NCI-H774 (cell line): ENCODE measurements at regions not wholly inside any gene's neighbourhood (a gene's known extent, or its start where the extent isn't known, plus 50 kb on each side); places are given as distances from the start of the nearest gene placed in this dataset.

Experiments
- DNase-seq: peaks from one replicate; lab custom pipeline; 2025; lab: John Stamatoyannopoulos, UW

DNA sequence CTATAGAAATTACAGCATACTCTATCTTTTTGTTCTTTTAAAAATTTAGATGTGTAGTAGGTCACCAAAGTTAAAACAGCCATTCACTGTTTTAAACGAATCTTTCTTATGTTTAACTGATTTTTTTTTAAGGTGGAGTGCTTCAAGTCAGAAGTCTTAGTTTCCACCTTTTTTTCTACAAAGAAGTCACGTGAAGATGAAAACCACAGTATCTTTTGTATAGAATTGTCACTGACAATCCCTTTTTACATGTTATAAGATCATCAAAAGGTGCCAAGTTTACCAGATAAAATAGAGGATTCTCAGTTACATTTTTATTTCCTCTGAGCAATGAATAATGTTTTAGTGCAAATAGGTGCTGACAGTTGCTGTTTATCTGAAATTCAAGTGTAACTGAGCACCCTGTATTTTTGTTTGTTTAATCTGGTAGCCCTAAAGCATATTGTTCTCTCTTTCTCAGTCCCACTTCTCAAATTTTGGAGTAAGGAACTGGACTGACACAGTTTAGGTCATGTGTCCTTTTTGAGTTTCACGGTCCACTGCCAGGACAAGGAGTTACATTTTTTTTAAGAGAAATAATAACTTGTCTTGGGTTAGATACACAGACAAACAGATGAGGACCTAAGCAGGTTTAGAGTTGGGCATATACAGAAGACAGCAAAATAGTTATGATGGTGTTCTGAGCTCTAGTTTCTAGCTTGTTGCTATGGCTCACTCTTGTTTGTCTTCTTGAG is 233.2 kb upstream of the MBL2 start:
- DNase-seq, result no peak

GRCh38 chr10:53003094-53003493 is 230.5 kb upstream of the MBL2 start:
- DNase-seq, result no peak

- no peak for DNase-seq
These were observed 227.1 kb upstream of the MBL2 start for GRCh38 chr10:52999681-53000080.

DNA sequence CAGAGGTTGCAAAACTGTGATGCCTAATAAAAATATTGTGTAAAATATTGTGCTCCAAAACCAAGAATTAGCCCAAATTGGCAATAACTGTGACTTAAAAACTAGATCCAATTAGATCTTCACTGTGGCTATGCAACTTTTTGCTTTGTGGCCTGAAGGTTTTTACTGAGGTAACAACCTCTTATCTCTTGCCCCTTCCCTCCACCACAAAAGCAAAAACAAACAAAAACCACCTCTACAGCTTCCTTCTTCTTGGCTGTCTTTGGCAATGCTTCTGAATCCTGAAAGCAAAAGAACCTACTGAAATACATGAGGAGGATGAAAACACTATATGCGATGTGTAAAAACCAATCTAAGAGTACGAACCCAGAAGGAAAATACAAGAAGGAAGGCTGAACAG is 226.7 kb upstream of the MBL2 start:
- DNase-seq, result no peak

DNA sequence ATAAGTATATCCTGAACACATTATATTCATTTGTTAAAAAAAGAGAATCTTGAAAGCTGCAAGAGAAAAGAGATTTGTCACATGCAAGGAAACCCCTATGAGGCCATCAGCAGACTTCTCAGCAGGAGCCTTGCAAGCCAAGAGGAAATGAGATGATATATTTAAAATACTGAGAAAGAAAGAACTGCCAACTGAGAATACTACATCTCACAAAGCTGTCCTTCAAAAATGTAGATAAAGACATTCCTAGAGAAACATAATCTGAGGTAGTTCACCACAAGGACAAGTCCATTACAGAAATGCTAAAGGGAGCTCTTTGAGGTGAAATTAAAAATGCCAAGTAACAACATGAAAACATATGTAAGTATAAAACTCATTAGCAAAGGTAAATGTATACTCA is 224.4 kb upstream of the MBL2 start:
- DNase-seq, result no peak

DNA sequence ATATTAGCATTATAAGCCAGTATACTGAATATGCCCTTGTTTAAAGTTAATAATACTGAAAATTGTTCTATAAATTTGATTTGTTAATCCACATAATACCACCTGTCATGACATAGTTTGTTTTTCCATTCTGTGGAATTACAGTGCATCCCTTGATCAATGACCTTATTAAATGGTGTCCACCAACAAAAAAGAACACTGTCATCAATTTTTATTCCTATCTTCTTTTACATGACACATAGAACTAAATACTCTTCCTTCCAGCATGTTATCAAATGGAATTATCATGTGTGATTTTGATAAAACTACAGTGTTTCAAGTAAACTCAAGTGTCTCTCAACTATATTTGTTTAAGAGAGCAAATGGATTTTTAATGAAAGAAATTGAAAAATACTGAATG is 221.8 kb upstream of the MBL2 start:
- no peak for DNase-seq

- no peak for DNase-seq
These were observed 220.5 kb upstream of the MBL2 start for GRCh38 chr10:52993109-52993508.

- no peak for DNase-seq
These were observed 220.0 kb upstream of the MBL2 start for GRCh38 chr10:52992567-52992966.

DNA sequence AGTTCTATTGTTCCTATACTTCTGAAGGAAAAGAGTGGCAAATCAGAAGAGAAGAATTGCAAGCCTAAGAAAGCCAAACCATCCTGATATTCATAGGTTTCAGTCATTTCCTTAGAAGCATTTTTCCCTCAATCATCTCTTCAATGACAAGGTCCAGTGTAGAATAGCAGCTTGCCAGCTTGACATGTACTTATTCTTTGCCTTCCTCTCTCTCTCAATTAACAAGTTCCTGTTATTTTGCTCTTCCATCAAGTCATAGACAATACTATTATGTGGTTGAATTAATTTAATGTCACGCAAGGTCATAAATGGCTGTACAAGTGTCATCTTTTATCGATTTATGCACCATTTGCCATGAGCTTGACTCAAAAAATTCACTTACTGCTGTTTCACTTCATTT is 216.3 kb upstream of the MBL2 start:
- no peak for DNase-seq

DNA sequence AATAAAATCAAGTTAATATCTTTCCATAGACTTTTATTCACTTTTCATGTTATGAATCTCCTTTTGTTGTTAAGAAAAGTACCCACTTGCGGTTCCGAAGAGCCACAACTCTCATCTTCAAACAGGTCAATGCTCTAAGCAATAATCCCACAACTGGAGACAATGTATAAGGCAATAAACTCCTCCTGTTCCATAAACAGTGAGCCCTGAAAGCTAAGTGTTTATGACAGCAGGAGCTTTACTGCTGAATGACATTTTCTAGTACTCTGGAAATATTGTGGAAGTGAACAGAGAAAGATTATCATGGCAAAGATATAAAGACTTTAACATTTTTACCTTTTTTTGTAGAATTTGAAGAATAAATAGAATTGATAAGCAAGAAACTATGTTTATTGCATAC is 213.5 kb upstream of the MBL2 start:
- DNase-seq, result no peak

- DNase-seq, result no peak
These were observed 211.6 kb upstream of the MBL2 start for GRCh38 chr10:52984169-52984568.

- no peak for DNase-seq
These were observed 206.9 kb upstream of the MBL2 start for GRCh38 chr10:52979295-52979990.

- no peak for DNase-seq
These were observed 205.0 kb upstream of the MBL2 start for GRCh38 chr10:52977581-52977980.

DNA sequence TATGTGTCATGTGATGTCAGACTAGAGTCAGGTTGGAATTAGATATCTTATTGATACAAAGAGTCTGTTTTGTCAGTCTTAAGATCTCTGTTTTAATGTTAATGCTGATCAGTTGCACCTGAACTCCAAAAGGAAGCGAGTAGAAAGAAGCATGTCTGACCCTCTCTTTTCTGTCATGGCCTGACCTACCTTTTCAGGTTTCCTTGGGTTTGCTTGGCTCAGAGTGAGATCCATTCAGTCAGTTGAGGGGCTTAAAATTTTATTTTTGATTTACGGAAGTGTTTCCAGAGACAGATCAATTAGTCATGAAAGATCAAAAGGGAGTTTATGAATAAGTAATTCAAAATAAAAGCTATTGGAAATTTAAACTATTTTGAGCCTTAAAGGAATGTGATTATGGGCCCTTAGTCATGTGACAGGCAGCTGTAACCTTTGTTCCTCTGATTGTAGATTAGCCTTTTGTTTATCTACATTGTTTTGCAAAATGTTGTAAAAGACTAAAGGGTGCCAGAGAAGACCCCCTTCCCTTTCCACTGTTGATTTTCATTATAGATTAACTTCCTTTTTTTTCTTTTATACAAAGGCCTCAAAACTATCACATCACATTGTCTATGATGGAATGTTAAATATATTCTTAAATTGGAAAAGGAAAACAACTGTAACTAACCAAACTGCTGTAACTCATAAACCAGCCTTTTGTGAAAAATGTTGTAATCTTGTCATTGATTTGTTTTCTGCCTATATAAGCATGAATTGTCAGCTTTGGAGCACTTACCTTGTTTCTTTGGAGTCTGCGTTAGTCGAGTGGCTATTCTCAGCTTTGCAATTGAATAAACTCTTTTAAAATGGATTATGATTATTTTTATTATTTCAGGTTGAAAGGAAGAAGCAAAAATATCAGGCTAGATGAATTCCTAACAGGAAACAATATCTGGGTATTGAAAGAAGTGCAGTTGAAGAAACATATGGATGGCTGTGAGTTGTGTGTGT is 195.5 kb upstream of the MBL2 start:
- DNase-seq, result no peak

- no peak for DNase-seq
These were observed 194.3 kb upstream of the MBL2 start for GRCh38 chr10:52966904-52967303.

DNA sequence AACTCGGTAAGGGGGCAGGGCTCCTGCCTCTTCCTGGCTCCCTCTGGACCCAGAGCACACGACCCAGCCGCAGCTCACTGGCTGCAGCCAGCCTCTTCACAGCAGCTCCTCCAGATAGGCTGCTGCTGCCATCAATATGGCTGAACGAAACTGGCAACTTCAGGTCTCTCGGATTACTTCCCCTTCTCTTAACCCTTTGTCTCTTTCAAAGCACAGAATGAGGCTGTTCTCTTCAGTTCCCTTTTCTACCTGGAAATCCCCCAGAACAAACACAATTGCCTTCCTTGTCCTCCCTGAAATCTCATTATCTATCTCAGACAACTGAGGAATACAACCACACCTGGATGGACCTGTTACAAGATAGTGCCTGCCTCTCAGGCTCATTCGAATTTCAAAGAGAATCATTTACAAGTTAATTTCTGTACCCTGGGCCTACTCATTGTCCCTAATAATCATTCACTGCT is 193.4 kb upstream of the MBL2 start:
- no peak for DNase-seq

DNA sequence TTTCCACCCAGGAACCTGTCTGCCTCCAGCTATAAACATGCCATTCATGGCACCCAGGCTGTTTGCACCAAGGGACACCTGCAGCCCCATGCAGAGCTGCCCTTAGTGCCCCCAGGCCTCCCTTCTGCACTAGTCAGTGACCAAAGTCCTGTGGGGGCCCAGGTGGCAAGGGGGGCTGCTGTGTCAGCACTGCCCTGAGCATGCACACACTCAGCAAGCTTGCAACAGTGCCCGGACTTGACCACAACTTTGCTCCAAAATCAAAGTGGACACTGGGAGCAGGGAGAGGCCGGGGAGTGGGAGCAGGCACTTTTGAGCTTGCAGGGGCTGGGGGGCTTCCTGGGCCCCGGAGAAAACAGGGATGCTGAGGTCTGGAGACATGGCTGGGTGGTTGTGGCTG is 192.9 kb upstream of the MBL2 start:
- DNase-seq, result no peak

GRCh38 chr10:52961323-52961722 is 188.7 kb upstream of the MBL2 start:
- no peak for DNase-seq

DNA sequence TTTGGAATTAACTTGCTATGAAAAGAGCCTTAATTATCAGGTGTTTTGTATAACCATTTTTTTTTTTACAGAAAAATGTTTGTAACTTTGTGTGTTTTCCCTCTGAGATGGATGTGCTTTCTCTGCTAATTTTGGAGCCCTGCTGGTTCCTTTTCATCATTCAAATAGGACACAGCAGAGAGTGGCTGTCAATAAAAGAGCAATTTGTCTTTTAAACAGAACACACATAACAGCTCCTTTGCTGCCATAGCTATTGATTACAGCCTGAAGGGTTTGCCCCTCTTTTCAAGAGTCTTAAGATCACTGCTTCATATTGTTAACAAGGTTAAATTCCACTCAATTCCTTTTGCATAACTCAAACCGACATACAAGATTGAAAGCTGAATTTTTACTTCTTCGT is 187.2 kb upstream of the MBL2 start:
- DNase-seq, result no peak

DNA sequence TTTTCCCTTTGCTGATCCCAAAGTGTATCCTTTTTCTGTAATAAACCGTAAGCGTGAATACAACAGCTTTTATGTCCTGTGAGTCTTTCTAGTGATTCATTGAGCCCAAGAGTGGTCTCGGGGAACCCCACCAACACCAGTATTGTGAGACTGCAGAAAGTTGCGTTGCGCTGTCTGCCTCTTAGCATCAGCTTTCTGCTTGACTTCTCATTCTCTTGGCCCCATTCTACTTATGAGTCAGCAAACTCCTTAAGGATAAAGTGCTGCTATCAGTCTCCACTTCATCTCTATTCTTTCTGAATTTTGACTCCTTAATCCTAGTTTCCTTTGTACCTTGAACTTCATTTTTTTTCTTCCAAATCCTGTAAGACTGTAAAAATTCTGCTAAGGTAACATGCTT is 184.3 kb upstream of the MBL2 start:
- DNase-seq, result no peak

DNA sequence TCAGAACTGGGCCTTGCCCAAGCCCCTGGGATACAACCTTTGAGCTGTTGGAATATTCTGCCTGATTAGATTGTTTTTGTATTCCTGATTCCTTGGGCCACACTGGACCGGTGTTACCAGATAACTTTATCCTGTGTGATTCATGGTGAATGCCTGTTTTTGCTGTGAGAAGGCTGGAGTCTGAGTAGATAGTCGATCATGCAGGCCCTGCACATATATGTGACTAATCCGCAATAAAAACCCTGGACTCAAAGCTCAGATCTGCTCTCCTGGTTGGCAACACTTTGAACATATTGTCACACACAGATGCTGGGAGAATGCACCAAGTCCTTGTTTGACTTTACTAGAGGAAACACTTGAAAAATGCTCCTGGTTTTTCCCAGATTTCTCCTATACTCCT is 183.9 kb upstream of the MBL2 start:
- no peak for DNase-seq

DNA sequence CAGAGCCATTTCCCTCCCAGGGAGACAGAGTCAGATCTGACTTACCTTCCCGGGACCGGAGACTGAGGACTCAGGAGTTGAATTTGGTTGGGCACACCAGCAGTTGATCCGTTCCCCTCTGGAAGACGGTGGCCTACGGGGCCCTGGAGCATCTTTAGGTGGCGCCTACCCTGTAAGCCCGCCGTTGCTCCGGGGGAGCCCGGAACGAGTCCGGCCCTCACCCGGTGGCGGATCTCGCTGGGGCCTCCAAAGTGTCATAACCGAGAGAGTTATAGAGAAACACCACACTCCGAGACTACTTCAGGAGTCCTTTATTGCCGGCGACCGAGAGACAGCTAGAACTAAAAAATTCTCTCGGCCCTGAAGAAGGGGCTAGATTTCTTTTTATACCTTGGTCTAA is 182.8 kb upstream of the MBL2 start:
- DNase-seq, result no peak

GRCh38 chr10:52954407-52954806 is 181.8 kb upstream of the MBL2 start:
- no peak for DNase-seq
